OCI-LY1 (cell line): ENCODE measurements at regions not wholly inside any gene's neighbourhood (a gene's known extent, or its start where the extent isn't known, plus 50 kb on each side); places are given as distances from the start of the nearest gene placed in this dataset.

Experiments used
- EZH2 ChIP-seq: fragments of 200-600 bp; sonication (generic), shearing (Covaris generic); IDR thresholded peaks from 2 replicates; pipeline ENCODE4 v1.8.0; 2017; ENCODE audit warnings: borderline replicate concordance, mixed run types, mild to moderate bottlenecking, antibody characterized with exemption, low read length, moderate library complexity, mixed read lengths
- TF ChIP-seq, protein P1 (sequence below): fragments of 200-600 bp; sonication (generic), shearing (Covaris generic); IDR thresholded peaks from 2 replicates; pipeline ENCODE4 v1.5.1; 2017; ENCODE audit warnings: mild to moderate bottlenecking, antibody characterized with exemption, low read length, moderate library complexity, mixed read lengths

DNA sequence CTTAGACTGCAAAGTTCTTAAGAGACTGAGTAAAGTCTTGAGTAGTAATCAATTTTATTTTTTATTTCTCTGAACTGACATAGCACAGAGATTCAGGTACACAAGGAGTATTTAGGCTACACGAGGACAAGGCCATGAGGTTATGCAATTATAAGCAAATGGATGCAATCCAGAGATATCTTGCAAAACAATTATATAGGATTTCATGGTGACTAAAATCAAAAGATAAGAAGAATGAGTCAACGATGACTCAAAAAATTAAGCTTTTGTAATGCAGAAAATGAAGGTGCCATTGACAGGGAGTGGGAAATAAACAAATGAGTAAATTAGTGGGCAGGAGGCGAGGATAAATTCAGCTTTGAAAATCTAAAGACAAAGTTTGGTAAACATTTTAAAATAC, 66.7 kb upstream of the MYO3A start:
- TF ChIP-seq EZH2: no peak
- TF ChIP-seq, protein P1, sequence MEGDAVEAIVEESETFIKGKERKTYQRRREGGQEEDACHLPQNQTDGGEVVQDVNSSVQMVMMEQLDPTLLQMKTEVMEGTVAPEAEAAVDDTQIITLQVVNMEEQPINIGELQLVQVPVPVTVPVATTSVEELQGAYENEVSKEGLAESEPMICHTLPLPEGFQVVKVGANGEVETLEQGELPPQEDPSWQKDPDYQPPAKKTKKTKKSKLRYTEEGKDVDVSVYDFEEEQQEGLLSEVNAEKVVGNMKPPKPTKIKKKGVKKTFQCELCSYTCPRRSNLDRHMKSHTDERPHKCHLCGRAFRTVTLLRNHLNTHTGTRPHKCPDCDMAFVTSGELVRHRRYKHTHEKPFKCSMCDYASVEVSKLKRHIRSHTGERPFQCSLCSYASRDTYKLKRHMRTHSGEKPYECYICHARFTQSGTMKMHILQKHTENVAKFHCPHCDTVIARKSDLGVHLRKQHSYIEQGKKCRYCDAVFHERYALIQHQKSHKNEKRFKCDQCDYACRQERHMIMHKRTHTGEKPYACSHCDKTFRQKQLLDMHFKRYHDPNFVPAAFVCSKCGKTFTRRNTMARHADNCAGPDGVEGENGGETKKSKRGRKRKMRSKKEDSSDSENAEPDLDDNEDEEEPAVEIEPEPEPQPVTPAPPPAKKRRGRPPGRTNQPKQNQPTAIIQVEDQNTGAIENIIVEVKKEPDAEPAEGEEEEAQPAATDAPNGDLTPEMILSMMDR: no peak
